Erythroblast (primary cell): ENCODE measurements at regions not wholly inside any gene's neighbourhood (a gene's known extent, or its start where the extent isn't known, plus 50 kb on each side); places are given as distances from the start of the nearest gene placed in this dataset.

Experiments
- GATA1 ChIP-seq: IDR thresholded peaks from 2 replicates; pipeline ENCODE4 v1.6.1; 2011; ENCODE audit warnings: low read depth, mild to moderate bottlenecking, control low read depth, low read length, moderate library complexity
- POLR2A ChIP-seq: IDR thresholded peaks from 2 replicates; pipeline ENCODE4 v1.6.1; 2011; ENCODE audit warnings: mild to moderate bottlenecking, low read length

GRCh38 chr10:22824984-22825383 is 102.9 kb upstream of the ARMC3 start:
- TF ChIP-seq POLR2A (no peak), GATA1 (no peak)
